Urothelium cell line (cell line): ENCODE measurements at regions not wholly inside any gene's neighbourhood (a gene's known extent, or its start where the extent isn't known, plus 50 kb on each side); places are given as distances from the start of the nearest gene placed in this dataset.

ENCODE experiments used
- DNase-seq: peaks from one replicate; pipeline ENCODE4 v3.0.0; 2011; ENCODE audit warnings: low spot score, mixed read lengths
- FAIRE-seq: peaks from 2 replicates; lab custom pipeline; 2011; peaks lifted over from hg19 to GRCh38; lab: Jason Lieb, UNC

- no peak for DNase-seq
- no peak for FAIRE-seq
Measured at GRCh38 chr16:54813778-54814177, 116.9 kb upstream of the IRX5 start.

- DNase-seq = no peak
- FAIRE-seq = no peak
Measured at GRCh38 chr16:54812229-54812628, 118.4 kb upstream of the IRX5 start.

GRCh38 chr16:54808890-54809289, 121.8 kb upstream of the IRX5 start:
- FAIRE-seq (no peak), DNase-seq (no peak)

- DNase-seq = no peak
- no peak for FAIRE-seq
Measured at GRCh38 chr16:54806881-54807360, 123.7 kb upstream of the IRX5 start.

- FAIRE-seq (no peak), DNase-seq (no peak)
Measured at GRCh38 chr16:54806378-54806777, 124.3 kb upstream of the IRX5 start.

- DNase-seq (no peak), FAIRE-seq (no peak)
Measured at GRCh38 chr16:54805648-54806047, 125.0 kb upstream of the IRX5 start.

GRCh38 chr16:54801057-54801844, 129.4 kb upstream of the IRX5 start:
- DNase-seq = no peak
- no peak for FAIRE-seq

GRCh38 chr16:54798267-54798666, 132.4 kb upstream of the IRX5 start:
- FAIRE-seq (no peak), DNase-seq (no peak)

GRCh38 chr16:54796211-54796610, 134.5 kb upstream of the IRX5 start:
- DNase-seq = no peak
- no peak for FAIRE-seq

- FAIRE-seq = no peak
Measured at GRCh38 chr16:54792811-54793210, 137.9 kb upstream of the IRX5 start.

GRCh38 chr16:54787045-54787444, 143.6 kb upstream of the IRX5 start:
- DNase-seq (no peak), FAIRE-seq (no peak)

More at GRCh38 chr16:54792811-54793210, 137.9 kb upstream of the IRX5 start:
- no peak for DNase-seq

- no peak for FAIRE-seq
Measured at GRCh38 chr16:54783980-54784379, 146.7 kb upstream of the IRX5 start.

GRCh38 chr16:54783226-54783625, 147.4 kb upstream of the IRX5 start:
- FAIRE-seq (no peak), DNase-seq (no peak)

More at GRCh38 chr16:54783980-54784379, 146.7 kb upstream of the IRX5 start:
- DNase-seq = no peak

DNA sequence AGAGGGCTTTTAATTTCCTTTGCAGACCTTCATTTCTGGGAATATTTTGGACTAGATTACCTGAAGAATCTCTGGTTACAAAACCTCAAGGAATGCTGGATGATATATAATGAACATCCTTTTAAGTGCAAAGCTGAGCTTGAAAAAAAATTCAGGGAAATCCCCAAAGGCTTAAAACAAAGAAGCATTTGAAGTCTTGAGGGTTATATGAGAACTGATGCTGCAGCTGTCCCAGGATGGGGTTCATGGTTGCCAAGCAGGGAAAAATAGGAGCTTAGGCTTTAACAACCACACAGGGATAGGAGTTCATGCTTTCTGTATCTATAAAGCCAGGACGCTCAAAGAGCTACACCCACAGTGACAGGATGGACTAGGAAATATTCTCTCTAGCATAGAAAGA, 150.4 kb upstream of the IRX5 start:
- no peak for FAIRE-seq
- no peak for DNase-seq

DNA sequence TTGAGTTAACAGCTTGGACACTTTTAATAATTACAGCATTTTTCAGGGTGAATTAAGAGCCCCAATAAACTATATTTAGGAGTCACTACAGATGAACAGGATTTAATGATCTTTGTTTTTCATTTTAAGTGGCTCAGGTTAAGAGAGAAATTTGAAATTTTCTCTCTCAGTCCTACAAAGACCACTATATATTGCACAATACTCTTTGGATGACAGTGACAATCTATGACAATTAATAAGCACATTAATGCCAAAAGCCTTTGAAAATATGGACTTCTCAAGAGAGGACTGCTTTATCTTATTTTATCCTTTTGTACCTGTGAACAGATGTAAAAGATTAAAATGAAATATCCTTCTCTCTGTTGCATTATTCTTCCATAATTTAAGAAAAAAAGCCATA, 151.1 kb upstream of the IRX5 start:
- FAIRE-seq (no peak), DNase-seq (no peak)

GRCh38 chr16:54774768-54775167, 155.9 kb upstream of the IRX5 start:
- DNase-seq (no peak), FAIRE-seq (no peak)

DNA sequence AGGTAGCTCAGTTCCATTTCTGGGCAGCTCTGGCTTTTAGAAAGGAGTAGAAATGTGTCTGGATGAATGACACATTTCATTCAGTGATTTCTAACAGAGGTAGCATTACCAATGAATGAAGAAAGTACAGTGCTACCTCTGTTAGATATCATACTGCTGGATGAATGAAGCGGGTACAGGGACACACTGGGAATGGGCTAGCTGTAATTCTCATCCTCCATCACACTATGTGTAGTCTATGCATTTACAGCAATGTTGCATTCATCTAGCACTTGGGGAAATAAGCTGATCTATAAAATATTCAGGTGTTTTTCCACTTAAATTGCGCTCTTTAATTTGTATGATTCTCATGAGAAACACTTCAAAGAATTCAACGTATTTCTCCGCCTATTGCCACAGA, 158.3 kb upstream of the IRX5 start:
- DNase-seq (no peak), FAIRE-seq (no peak)

DNA sequence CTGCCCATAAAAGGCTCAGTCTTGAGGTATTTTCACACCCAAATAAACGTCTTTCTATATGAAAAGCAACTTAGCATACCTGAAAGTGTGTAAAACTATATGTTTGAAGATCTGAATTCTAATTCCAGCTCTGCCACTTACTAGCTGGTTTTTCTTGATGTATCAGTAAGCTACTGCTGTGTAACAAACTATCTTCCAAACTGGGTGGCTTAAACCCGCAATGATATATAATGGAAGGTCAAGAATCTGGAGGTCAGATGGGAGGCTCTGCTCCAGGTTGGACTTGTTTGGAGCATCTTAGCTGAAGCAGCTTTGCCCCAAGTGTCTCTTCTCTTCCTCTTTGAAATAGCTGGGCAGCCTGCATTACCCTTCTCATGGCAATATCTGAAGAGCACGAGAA, 164.3 kb upstream of the IRX5 start:
- FAIRE-seq (no peak), DNase-seq (no peak)

GRCh38 chr16:54750249-54750648, 180.4 kb upstream of the IRX5 start:
- DNase-seq = no peak
- FAIRE-seq = no peak

- no peak for DNase-seq
- no peak for FAIRE-seq
Measured at GRCh38 chr16:54748611-54749190, 182.0 kb upstream of the IRX5 start.

DNA sequence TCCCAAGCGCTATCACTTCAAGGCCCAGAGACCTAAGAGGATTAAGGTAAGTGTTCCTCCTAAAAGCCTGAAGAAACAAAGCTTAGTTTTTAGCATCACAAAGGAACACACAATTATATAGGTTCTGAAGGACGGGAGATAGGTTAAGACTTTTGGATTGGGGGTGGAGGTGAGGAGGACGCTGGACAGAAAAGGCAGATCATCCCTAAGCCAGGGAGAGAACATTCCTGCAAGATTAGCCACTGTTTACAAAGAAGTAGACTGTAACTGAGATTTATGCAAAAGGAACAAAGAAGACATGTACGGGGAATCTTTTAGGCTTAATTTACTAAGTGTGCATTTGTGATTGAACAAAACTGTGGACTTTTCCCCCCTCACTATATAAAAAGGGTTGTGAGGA, 184.1 kb upstream of the IRX5 start:
- DNase-seq (no peak), FAIRE-seq (no peak)

DNA sequence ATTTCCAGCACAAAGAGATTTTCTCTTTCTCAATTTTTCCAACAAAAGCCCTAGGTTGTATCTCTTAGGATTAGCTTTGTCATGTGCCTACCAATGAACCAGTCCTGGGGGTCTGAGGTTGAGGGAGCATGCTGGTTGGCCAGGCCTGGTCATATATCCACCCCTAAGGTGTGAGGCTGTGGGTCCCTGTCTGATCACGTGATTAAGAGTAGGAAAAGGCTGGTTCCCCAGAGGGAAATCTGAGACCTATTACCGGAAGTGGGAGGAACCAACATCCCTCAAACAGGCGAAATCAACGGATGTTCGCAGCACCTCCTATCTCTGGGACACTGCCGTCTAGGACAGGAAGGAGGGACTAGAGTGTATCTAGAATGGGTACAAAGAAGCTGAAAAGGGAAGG, 185.7 kb upstream of the IRX5 start:
- DNase-seq (no peak), FAIRE-seq (no peak)
